ENCODE measurements at regions not wholly inside any gene's neighbourhood (a gene's known extent, or its start where the extent isn't known, plus 50 kb on each side); places are given as distances from the start of the nearest gene placed in this dataset.

GRCh38 chrX:6861456-6861855, 286.1 kb upstream of the STS start:
- ATAC-seq (ENCODE audit: low FRiP score in 2 of 2): no peak
- Histone ChIP-seq H3K36me3 (no peaks in the 10 kb centered on the region), H3K27me3 (no peaks in the 10 kb centered on the region), H3K4me3 (no peak overlapping the region), H3K4me1 (no peaks in the 10 kb centered on the region), H3K9me3 (peaks cover 0 to 11% (median 0%) of the 10 kb centered on the region in 4 donors), H3K27ac (no peak overlapping the region)
- 68 to 77% methylated on average over 5 of the region's 5 CpGs for WGBS, 2 donors
- DNase-seq: no peak
- TF ChIP-seq POLR2AphosphoS5 (IDR thresholded peaks at IDR 0.05) (no peak), EP300 (IDR thresholded peaks at IDR 0.05) (no peak), POLR2A (IDR thresholded peaks at IDR 0.05) (no peak), CTCF (IDR thresholded peaks at IDR 0.05) (no peak)

GRCh38 chrX:6857749-6858148, 289.8 kb upstream of the STS start:
- no peak for TF ChIP-seq POLR2AphosphoS5 (IDR thresholded peaks at IDR 0.05)
- H3K36me3 ChIP-seq: no peaks in the 10 kb centered on the region
- H3K4me3 ChIP-seq: no peak overlapping the region
- no peak overlapping the region for H3K27ac ChIP-seq
- H3K27me3 ChIP-seq: no peaks in the 10 kb centered on the region
- peaks cover 0 to 8% (median 0%) of the 10 kb centered on the region in 4 donors for H3K9me3 ChIP-seq
- DNase-seq (no peak), ATAC-seq (ENCODE audit: low FRiP score in 2 of 2) (no peak)
- H3K4me1 ChIP-seq: no peaks in the 10 kb centered on the region
- WGBS, 2 donors: 92 to 100% methylated on average over 2 of the region's 2 CpGs

- H3K27me3 ChIP-seq: no peaks in the 10 kb centered on the region
- H3K9me3 ChIP-seq: peaks cover 0 to 8% (median 0%) of the 10 kb centered on the region in 4 donors
- ATAC-seq (ENCODE audit: low FRiP score in 2 of 2) (no peak), DNase-seq (no peak)
- 70 to 71% methylated on average over 6 of the region's 6 CpGs for WGBS, 2 donors
- no peaks in the 10 kb centered on the region for H3K36me3 ChIP-seq
- H3K4me1 ChIP-seq: no peaks in the 10 kb centered on the region
- H3K27ac ChIP-seq: no peak overlapping the region
- TF ChIP-seq POLR2A (IDR thresholded peaks at IDR 0.05): no peak
- TF ChIP-seq POLR2AphosphoS5 (IDR thresholded peaks at IDR 0.05): no peak
- TF ChIP-seq EP300 (IDR thresholded peaks at IDR 0.05): no peak
- no peak for TF ChIP-seq CTCF (IDR thresholded peaks at IDR 0.05)
- H3K4me3 ChIP-seq: no peak overlapping the region
Measured at GRCh38 chrX:6856471-6856870, 291.0 kb upstream of the STS start.

GRCh38 chrX:6852869-6853268, 294.6 kb upstream of the STS start:
- Histone ChIP-seq H3K9me3 (peaks cover 0 to 4% (median 0%) of the 10 kb centered on the region in 4 donors), H3K27me3 (no peaks in the 10 kb centered on the region), H3K27ac (no peak overlapping the region), H3K4me3 (no peak overlapping the region), H3K4me1 (no peaks in the 10 kb centered on the region), H3K36me3 (no peaks in the 10 kb centered on the region)
- TF ChIP-seq CTCF (IDR thresholded peaks at IDR 0.05): no peak
- no peak for TF ChIP-seq EP300 (IDR thresholded peaks at IDR 0.05)
- no peak for TF ChIP-seq POLR2A (IDR thresholded peaks at IDR 0.05)
- WGBS, 2 donors: 63 to 70% methylated on average over 2 to 3 of the region's 3 CpGs
- no peak for ATAC-seq (ENCODE audit: low FRiP score in 2 of 2)
- DNase-seq: no peak

- Histone ChIP-seq H3K36me3 (no peaks in the 10 kb centered on the region), H3K27me3 (no peaks in the 10 kb centered on the region), H3K4me3 (no peak overlapping the region), H3K4me1 (no peaks in the 10 kb centered on the region), H3K9me3 (peaks cover 0 to 4% (median 0%) of the 10 kb centered on the region in 4 donors), H3K27ac (no peak overlapping the region)
- TF ChIP-seq EP300 (IDR thresholded peaks at IDR 0.05): no peak
- TF ChIP-seq CTCF (IDR thresholded peaks at IDR 0.05): no peak
- TF ChIP-seq POLR2A (IDR thresholded peaks at IDR 0.05): no peak
- no peak for TF ChIP-seq POLR2AphosphoS5 (IDR thresholded peaks at IDR 0.05)
- DNase-seq (no peak), ATAC-seq (ENCODE audit: low FRiP score in 2 of 2) (no peak)
- WGBS, 2 donors: 83% methylated on average over 1 of the region's 1 CpG; no CpG with 5 or more reads in 1 of the 2 donors
Measured at GRCh38 chrX:6852121-6852520, 295.4 kb upstream of the STS start.
